ENCODE measurements at regions not wholly inside any gene's neighbourhood (a gene's known extent, or its start where the extent isn't known, plus 50 kb on each side); places are given as distances from the start of the nearest gene placed in this dataset.
"Not testable (repeated sequence)": the region's sequence is repeated elsewhere in the genome, so short reads cannot be mapped to it uniquely, and the experiment has no call there.

DNA sequence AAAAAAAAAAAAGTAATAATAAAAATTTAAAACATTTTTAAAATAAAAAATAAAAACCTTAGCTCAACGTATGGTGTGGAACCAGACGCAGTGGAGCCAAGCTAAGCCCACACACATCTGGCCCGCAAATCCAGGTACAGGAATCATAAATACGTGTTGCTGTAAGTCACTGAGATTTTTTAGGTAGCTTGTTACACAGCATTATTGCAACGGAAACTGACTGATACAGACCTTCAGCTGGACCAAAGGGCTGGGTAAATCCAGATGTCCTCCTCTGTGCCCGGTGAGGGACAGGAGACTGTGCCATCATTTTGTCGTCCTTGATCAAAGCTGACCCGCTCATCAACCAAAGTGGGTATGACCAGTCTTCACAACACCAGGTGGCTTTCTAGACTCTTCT is 104.9 kb downstream of the TMEM130 start:
- TF ChIP-seq, protein P1, sequence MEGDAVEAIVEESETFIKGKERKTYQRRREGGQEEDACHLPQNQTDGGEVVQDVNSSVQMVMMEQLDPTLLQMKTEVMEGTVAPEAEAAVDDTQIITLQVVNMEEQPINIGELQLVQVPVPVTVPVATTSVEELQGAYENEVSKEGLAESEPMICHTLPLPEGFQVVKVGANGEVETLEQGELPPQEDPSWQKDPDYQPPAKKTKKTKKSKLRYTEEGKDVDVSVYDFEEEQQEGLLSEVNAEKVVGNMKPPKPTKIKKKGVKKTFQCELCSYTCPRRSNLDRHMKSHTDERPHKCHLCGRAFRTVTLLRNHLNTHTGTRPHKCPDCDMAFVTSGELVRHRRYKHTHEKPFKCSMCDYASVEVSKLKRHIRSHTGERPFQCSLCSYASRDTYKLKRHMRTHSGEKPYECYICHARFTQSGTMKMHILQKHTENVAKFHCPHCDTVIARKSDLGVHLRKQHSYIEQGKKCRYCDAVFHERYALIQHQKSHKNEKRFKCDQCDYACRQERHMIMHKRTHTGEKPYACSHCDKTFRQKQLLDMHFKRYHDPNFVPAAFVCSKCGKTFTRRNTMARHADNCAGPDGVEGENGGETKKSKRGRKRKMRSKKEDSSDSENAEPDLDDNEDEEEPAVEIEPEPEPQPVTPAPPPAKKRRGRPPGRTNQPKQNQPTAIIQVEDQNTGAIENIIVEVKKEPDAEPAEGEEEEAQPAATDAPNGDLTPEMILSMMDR (conservative IDR thresholded peaks at IDR 0.05) = no peak
- H3K27ac ChIP-seq = no peak overlapping the region

DNA sequence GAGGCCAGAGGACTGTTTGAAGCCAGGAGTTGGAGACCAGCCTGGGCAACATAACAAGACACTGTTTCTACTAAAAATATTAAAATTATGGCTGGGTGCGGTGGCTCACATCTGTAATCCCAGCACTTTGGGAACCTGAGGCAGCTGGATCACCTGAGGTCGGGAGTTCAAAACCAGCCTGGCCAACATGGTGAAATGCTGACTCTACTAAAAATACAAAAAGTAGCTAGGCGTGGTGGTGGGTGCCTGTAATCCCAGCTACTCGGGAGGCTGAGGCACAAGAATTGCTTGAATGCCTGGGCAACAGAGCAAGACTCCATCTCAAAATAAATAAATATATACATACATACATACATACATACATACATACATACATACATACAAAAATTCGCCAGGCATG is 99.7 kb downstream of the TMEM130 start:
- H3K27ac ChIP-seq = not testable (repeated sequence)

DNA sequence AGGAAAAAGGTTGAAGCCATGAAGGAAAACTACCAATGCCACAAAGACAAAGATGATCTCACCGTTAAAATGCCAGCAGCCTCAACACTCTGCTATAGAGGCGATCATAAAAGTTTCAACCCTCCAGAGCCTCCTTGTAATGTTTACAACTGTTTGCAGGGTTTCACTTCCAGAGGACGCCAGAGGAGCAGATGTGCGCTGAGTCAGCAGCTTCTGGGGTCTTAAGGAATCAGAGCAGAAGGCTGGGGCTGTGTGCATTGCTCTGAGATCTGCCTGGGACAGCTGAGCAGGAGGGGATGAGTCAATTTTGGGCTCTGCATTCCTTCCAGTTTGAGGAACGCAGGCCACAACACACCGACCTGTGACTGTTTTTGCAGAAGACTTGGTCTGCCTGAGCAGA is 98.3 kb downstream of the TMEM130 start:
- TF ChIP-seq, protein P1 (conservative IDR thresholded peaks at IDR 0.05) = no peak
- no peak overlapping the region for H3K27ac ChIP-seq

DNA sequence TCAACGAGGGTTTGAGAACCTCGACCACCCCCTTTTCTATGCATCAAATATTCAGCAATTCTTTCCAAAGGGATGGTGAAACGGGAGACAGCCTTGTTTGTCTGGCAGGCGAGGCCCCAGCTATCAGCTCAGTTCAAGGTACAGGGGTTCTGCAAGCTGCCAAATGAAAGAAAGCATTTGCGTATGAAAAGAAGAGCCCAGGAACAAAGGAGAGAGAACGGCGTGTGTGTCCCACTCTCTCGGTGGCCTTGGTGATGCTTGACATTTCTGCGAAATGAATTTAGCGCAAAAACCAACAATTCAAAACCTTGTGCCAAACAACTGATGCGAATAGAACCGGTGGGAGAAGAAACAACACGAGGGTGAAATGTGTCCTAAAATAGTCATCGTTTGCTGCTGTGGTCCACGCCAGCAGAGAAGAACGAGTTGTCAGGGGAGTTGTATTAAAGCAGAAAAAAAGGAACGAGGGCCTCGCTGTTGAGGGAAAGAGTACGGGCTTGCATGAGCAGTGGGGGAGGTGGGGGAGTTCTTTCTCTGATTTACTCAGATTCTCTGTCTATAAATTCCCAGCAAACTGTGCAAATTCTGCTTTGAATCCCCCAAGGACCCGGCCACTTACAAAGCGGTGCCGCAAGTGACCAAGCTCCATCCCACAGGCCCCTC is 97.7 kb downstream of the TMEM130 start:
- TF ChIP-seq, protein P1 (conservative IDR thresholded peaks at IDR 0.05) = no peak
- H3K27ac ChIP-seq = no peak overlapping the region

DNA sequence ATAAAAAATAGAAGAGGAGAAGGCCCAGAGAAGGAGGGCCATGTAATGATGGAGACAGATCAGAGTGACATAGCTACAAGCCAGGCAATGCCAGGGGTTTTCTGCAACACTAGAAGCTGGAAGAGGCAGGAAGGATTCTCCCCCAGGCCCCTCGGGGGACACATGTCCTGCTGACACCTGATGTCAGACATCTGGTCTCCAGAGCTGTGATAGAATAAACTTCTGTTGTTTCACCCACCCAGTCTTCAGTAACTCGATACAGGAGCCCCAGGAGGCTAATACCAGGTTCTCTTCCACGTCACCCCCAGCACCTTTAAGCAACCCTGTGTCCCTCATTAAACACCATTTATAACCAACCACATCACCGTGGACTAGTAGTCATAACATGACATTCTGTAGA is 94.9 kb downstream of the TMEM130 start:
- TF ChIP-seq, protein P1 (conservative IDR thresholded peaks at IDR 0.05) = no peak
- no peak overlapping the region for H3K27ac ChIP-seq

DNA sequence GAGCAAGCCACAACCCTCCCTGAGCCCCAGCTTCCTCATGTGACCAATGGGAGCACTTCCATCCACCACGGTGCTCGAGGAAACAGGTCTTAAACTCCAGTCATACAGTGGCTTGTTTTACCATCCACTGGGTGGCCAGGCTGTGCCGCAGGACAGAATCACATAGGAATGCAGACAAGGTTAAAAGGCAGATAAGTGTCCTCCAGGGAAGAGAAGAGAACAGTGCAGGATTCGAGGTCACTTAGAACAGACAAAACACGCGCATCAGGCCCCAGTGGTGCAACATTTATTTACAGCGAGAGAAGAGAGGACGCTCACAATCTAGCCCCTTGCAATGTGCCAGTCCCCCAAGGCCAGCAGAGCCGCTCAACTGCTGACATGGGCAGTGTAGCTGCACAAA is 92.8 kb downstream of the TMEM130 start:
- H3K27ac ChIP-seq = no peak overlapping the region
- TF ChIP-seq, protein P1 (conservative IDR thresholded peaks at IDR 0.05) = no peak

DNA sequence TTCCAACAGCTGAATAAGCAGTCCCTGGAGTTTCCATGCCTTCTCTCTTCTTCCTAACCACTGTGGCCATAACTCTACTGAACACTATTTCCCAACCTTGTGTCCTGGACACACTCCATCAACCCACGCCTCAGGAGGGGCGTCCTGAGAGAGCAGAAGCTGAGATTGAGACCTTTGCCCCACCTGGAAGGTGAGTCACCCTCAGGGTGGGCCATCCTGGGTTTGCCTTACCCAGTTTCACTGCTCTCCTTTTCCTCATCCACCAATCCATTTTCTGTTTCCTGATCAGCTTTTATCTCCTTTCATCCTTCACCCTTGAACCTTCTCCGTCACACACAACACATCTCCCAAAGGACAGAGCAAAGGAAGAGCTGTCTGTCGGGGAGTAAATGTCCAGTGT is 91.4 kb downstream of the TMEM130 start:
- TF ChIP-seq, protein P1 (conservative IDR thresholded peaks at IDR 0.05) = no peak
- no peak overlapping the region for H3K27ac ChIP-seq

DNA sequence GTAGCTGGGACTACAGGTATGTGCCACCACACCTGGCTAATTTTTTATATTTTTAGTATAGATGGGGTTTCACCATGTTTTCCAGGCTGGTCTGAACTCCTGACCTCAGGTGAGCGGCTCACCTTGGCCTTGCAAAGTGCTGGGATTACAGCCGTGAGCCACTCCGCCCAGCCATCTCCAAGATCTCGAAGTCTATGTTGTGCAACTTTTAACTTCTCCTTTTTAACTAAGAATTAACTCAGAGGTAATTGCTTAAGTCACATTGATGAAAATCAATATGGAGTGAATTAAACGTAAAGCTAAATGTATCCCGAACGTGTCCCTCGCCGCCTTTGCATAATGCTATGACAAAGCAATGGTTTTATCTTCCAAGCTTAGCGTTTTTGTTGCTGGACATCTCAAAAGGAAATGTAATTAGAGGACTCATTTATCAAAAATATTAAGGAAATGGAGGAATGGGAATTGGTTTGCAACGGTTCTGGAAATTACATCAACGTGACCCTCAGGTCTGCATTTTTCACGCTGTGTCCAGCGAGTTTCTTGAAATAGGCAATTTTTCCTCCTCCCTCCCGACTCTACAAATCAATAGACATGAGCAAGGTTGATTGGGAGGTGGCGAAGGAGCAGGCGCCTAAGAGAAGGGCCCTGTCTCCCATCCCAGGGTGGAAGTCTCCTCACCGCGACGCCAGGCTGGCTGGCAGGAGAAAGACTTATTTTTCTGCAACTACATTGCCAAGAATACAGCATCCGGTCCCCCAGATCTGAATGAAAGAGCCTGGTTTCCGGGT is 89.8 kb downstream of the TMEM130 start:
- no peak overlapping the region for H3K27ac ChIP-seq
- TF ChIP-seq, protein P1 (conservative IDR thresholded peaks at IDR 0.05) = no peak
